RWPE1 (cell line): ENCODE measurements at regions not wholly inside any gene's neighbourhood (a gene's known extent, or its start where the extent isn't known, plus 50 kb on each side); places are given as distances from the start of the nearest gene placed in this dataset.

Source experiments
- CTCF ChIA-PET: fragments of 350-600 bp; sonication (Branson Sonifier 250); formaldehyde crosslinking; extraction: SDS; loops from one replicate; lab custom pipeline; 2021; lab: Yijun Ruan, JAX
- POLR2A ChIA-PET: fragments of 400-600 bp; formaldehyde crosslinking; extraction: SDS; loops from one replicate; lab custom pipeline; 2020; ENCODE audit warnings: antibody characterized with exemption; ENCODE audit not compliant: low non-redundant PET; lab: Yijun Ruan, JAX
- DNase-seq: peaks from one replicate; pipeline ENCODE4 v3.0.0; 2012; ENCODE audit warnings: low spot score
- H3K27ac ChIP-seq: fragments of 450-650 bp; 2 replicates; pipeline ENCODE4 v1.5.1; 2017
- TF ChIP-seq, protein P1 (sequence below): fragments of 450-650 bp; conservative IDR thresholded peaks from 2 replicates; pipeline ENCODE4 v1.5.1; 2017; ENCODE audit warnings: low read depth, mild to moderate bottlenecking

- TF ChIP-seq, protein P1, sequence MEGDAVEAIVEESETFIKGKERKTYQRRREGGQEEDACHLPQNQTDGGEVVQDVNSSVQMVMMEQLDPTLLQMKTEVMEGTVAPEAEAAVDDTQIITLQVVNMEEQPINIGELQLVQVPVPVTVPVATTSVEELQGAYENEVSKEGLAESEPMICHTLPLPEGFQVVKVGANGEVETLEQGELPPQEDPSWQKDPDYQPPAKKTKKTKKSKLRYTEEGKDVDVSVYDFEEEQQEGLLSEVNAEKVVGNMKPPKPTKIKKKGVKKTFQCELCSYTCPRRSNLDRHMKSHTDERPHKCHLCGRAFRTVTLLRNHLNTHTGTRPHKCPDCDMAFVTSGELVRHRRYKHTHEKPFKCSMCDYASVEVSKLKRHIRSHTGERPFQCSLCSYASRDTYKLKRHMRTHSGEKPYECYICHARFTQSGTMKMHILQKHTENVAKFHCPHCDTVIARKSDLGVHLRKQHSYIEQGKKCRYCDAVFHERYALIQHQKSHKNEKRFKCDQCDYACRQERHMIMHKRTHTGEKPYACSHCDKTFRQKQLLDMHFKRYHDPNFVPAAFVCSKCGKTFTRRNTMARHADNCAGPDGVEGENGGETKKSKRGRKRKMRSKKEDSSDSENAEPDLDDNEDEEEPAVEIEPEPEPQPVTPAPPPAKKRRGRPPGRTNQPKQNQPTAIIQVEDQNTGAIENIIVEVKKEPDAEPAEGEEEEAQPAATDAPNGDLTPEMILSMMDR: no peak
- ChIA-PET POLR2A (no interaction called here), CTCF (no interaction called here)
- no peak overlapping the region for H3K27ac ChIP-seq
- no peak for DNase-seq
Measured at GRCh38 chr2:83956991-83957390, 502.1 kb downstream of the SUCLG1 start.

DNA sequence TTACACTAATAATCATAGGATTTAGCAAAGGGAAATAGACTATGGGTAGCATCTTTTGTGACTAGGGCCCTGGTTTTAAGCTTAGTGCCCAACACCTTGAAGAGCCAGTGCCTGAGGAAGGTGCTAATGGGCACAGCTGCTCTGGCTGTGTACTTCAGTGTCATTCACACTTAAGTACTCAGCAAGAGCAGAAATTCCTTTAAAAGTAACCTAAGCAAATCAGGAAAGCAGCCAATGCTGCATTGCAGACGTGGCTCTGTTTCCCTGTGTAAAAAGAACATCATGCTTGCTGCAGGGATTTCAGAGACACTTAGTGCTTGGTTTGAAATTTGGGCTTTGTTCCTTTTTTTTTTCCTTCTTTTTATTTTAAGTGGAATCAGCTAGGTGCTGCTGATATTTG lies 505.4 kb downstream of the SUCLG1 start:
- ChIA-PET POLR2A (no interaction called here), CTCF (interaction anchor here (0.6 kb wide), 1 partner anchor 1858 kb away, joined by 3 read pairs; no protein-coding TSS in a partner anchor)
- no peak overlapping the region for H3K27ac ChIP-seq

GRCh38 chr2:83951378-83951947 lies 507.6 kb downstream of the SUCLG1 start:
- ChIA-PET POLR2A (no interaction called here), CTCF (no interaction called here)
- DNase-seq: no peak
- TF ChIP-seq, protein P1: no peak
- no peak overlapping the region for H3K27ac ChIP-seq

More for the DNA sequence above, 505.4 kb downstream of the SUCLG1 start:
- TF ChIP-seq, protein P1: no peak
- no peak for DNase-seq

GRCh38 chr2:83949361-83949760 lies 509.7 kb downstream of the SUCLG1 start:
- no peak for DNase-seq
- no peak overlapping the region for H3K27ac ChIP-seq
- TF ChIP-seq, protein P1: no peak
- CTCF ChIA-PET: interaction anchor here (0.6 kb wide), 1 partner anchor 1068 kb away, joined by 3 read pairs; no protein-coding TSS in a partner anchor
- POLR2A ChIA-PET: no interaction called here

GRCh38 chr2:83944191-83944590 lies 514.9 kb downstream of the SUCLG1 start:
- no peak for DNase-seq
- TF ChIP-seq, protein P1: no peak
- ChIA-PET POLR2A (no interaction called here), CTCF (no interaction called here)
- no peak overlapping the region for H3K27ac ChIP-seq

GRCh38 chr2:83943265-83943664 lies 515.8 kb downstream of the SUCLG1 start:
- ChIA-PET POLR2A (no interaction called here), CTCF (no interaction called here)
- no peak overlapping the region for H3K27ac ChIP-seq
- no peak for DNase-seq
- TF ChIP-seq, protein P1: no peak
